NCI-H146 treated with DMSO at 0.1 percent for 48 hours (cell line): ENCODE measurements at regions not wholly inside any gene's neighbourhood (a gene's known extent, or its start where the extent isn't known, plus 50 kb on each side); places are given as distances from the start of the nearest gene placed in this dataset.

Experiments used
- DNase-seq: peaks from one replicate; lab custom pipeline; 2025; ENCODE audit not compliant: unreplicated experiment; lab: John Stamatoyannopoulos, UW

DNA sequence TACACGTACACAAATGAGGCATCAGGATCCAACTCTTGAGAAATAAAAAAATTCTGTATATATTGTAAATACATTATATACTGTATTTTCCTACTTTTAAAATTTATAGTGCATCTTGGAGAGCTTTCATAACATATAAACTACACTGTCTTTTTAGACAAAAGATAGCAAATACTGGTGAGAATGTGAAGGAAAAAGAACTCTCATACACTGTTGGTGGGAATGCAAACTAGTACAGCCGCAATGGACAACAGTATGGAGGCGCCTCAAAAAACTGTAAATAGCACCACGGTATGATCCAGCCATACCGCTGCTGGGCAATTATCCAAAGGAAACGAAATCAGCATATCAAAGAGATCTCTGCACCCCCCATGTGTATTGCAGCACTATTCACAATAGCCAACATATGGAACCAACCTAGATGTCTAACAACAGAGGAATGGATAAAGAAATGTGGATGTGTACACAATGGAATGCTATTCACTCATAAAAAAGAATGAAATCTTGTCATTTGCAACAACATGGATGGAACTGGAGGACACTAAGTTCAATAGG, 292.4 kb downstream of the EFNB2 start:
- DNase-seq = no peak

DNA sequence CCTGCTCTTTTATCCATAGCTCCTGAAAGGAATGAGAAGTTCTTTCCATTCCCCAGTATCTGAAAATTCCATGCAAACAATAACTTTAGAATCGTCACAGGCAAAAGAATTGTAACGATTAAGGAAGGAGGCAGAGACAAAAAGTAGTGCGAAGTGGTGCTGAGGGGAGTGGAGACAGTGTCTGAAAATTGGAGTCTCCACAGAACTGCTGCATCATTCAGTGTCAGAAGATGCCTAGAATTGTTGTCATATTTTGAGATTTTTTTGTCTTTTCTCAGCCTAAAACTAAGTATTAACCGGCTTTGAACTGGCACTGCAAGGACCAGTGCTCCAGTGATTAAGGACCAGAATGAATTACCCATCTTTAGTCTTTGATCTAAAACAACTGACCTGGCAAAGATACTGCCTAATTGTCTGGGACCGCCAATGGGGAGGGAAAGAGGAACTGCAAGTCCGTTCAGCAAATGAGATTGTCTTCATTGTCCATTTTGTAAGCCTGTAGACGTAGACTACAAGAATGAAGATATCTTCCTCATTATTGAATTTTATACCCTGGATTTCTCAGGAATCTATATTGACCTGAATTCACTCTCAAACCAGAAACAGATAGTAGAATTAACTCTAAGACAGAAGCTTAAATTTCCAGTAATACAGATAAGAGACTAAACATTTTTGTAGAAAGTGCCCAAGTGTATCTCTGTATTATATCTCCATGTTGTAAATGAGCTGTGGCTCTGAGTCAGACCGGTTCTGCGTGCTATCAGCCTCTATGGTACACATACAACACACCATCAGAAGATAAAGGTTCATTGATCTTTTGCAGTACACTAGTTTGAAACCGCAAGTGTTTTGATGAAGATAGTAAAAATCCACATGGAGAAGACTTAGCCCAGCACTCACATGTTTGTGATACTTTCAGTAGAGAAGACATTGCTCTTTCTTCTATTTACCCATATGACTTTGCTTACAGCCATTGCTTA, 293.2 kb downstream of the EFNB2 start:
- no peak for DNase-seq

DNA sequence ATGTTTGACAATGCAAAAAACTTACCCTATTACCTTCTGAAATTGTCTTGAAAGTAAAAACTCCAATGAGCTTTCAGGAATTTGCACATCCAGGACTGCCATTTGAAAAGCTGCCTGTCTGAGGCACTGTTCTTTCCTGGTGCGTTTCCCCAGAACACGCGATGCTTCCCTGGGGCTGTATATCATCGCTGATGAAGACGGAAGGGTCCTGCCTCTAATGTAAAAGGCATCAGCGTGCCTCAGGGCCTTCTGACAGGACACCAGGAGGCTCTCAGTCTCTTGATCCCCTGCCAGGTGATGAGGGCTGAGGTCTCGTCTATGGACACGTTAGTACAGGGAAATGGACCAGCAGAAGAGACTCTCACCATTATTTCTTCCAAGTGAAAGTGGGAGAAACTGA, 296.8 kb downstream of the EFNB2 start:
- no peak for DNase-seq

DNA sequence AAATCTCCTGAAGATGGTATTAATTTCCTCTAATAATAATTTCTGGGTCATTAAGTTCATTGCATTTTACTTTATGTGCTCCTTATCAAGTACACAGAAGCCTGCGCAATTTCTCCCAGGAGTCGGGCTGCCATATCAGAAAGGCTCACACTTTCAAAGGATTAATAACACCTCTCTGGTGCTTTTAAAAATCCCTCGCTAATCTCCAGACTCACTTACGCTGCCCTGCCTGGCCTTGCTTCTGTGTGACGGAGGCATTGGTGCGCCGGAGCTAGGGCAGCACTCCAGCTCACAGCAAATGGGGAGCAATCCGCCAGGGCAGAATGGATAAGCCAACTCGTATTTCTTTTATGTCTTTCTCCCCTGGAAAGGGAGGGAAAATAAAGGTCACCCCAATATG, 300.8 kb downstream of the EFNB2 start:
- no peak for DNase-seq

DNA sequence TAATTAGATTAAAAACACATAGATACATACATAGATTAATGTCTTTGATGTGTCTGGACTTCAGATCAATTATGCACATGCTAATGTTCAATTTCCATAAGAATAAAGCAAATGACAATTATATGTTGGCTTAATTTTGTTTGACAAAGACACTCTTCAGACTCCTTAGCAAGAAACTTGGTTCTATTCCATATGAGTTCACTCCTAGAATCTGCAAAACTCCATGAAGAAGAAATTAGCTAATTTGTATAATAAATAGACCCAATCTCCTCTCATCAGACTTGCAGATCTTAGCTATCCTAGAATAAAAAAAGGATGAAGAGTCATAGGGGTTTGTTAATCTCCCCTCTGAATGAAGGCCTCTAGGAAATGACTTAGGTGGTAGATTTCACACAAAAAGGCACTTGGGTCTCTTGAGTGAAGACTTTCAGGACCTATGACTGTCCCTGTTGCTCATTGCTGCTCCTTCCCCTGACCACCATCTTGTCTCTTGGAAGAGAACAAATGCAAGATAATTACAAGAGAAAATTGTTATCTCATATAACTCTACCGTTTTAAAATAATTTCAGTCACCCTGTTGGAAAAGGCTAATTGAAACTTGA, 302.2 kb downstream of the EFNB2 start:
- DNase-seq = no peak

DNA sequence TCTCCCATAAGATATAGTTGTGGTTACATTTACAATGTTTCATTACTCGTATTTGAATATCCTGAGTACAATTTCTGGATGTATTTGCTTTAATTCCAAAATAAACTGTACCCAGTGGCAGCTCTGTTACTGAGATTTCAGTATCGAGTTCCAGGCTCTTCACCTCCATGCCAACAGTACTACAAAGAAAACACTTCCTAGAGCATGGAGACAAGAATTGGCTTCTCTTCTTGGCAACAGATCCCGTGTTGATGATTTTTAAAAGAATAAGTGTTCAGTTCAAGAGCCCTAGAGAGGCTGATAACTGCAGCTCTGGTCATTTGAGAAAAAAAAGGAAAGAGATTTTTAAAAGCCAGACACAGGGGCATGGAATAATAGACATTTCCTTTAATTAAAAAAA, 302.8 kb downstream of the EFNB2 start:
- DNase-seq = no peak

DNA sequence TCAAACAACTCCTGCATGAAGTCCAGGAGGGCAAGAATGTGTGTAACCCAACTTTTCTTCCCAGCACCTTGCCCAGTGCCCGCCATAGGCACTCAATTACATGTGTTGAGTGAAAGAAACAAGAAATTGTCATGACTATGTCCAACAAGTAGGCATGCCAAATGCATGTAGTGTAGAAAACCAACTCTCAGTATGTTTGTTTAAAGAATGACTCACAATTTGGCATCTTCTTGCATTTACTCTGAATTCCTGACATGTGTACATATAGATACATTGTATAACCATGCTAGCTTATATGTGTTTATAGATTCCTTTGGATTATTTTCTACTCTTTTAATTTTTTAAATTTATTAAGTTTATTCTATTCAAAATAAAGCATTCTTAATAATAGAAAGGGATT, 305.0 kb downstream of the EFNB2 start:
- no peak for DNase-seq

DNA sequence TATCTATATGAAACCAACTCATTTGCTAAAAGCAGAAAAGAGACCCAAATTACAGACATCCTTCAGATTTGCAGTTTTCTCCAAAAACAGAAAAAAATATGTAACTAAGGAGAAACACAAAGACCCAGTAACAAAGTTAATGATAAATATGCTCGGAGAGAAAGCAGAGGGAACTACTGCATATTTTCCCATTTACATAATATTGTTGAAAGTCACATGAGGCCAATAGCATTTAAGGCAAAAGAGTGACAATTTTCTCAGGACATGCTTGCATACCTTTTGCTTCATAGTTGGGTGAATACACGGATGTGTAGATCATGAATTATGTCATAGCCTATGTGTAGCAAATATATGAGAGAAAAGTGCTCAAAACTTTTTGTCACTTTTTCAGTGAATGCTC, 310.3 kb downstream of the EFNB2 start:
- no peak for DNase-seq

DNA sequence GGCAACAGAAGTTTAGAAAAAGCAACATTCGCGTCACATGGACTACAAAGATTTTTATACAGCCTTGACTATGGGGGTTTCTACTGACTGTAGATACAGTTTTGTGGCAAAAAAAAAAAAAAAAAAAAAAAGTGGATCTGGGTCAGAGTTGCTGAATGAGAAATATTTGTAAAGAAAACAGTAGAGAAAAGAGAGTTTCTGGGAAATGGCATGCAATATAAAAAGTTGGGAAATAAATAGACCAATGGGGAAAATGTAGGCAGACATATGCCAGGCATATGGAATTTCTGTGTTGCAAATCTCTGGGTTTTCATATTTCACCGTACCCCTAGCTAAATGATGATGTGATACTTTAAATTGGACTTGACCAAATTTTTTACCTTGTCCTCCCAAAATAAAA, 315.3 kb downstream of the EFNB2 start:
- no peak for DNase-seq

DNA sequence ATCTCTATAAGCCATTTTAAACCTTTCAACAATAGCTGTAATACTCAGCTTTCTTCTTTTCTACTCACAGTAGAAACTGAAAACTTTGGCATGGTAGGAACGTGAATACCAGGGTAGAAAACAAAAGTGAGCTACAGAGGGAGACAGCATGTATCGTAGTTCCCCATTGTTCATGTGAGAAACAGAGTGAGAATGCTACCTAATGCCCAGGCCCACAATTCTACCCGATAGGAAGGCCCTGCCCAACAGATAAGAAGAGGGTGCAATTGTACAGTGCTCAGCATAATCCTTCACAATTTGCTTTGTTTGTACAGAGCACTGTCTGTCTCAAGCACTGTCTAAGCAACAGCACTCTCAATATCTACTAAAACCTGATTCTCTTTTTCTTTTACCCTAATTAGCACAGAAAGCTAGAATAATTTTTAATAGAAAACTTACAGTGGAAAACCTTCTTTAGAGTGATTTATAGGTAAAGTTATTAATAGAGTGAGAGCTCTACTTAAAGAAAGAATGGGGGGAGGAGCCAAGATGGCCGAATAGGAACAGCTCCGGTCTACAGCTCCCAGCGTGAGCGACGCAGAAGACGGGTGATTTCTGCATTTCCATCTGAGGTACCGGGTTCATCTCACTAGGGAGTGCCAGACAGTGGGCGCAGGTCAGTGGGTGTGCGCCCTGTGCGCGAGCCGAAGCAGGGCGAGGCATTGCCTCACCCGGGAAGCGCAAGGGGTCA, 322.3 kb downstream of the EFNB2 start:
- DNase-seq = no peak

DNA sequence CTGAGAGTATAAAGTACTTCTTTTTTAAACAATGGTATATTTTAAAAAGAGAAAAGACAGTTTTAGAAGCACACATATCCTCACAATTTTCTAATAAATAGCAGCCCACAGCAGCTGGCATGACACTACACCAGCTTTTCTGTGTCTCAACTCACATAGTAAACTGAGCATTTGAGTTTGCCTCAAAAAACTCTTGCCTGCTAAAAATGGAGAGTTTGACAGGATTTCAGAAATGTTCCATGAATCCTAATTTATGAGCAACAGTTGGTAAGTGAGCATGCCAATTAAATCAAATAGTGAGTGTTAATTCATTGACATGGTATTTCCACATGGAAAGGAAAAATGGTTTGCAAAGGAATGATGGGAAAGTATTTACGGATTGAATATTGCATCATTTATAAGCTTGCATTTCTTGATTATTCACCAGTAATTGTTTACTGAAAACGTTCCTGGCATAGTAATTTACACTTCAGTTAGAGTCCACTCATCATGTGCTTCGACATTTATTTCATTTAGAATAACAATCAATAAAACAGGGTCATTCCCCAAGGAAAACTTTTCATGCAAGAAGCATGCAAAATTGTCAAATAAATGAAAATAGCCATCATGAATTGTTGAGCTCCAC, 323.0 kb downstream of the EFNB2 start:
- no peak for DNase-seq

DNA sequence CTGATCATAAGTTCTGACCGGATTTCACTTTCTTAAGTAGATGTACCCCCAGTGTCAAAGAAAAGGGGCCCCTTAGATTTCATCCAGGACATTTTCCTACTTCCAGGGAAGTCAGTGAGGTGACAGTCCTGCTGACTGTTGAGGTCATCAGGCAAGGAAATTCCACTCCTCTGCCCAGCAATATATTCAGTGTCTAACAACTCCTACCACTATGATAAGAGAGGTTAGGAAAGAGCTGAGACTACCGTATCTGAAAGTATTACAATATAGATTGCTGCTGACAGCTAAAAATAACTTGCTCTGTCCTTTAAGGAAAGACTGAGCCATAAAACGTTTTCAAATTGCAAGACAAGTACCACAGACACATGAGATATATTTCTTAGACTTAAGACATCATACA, 325.1 kb downstream of the EFNB2 start:
- DNase-seq = no peak

DNA sequence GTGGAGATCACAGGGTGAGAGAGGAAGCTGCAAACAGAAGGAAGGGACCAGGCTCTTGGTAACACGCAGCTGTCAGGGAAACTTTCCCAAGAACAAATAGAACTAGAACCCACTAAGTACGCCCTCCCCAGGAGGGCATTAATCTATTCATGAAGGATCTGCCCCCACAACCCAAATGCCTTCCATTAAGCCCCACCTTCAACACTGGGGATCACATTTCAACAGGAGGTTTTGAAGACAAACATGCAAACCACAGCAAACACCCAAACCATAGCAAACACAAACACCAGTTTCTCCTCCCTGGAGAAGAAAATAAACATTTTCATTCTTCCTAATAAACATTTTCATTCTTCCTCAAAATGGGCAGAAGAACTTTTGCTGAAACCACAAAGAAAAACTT, 329.6 kb downstream of the EFNB2 start:
- no peak for DNase-seq

DNA sequence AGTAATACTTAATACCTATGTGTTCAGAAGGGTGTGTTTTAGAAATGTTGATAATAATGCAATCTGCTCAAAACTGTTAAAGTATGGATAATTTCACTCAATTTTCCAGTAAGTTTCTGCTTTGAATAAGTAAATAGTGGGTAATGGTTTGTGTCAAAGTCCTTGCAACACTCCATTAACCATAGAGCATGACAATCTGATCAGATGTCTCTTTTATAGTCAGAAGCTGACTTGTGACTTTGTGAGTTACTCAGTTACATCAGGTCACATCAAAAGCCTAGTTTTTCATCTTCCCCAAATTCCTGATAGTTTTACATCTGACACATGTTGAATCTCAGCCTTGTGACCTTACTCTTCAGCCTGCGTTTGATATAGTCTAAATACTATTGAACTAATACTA, 338.0 kb downstream of the EFNB2 start:
- DNase-seq = no peak

DNA sequence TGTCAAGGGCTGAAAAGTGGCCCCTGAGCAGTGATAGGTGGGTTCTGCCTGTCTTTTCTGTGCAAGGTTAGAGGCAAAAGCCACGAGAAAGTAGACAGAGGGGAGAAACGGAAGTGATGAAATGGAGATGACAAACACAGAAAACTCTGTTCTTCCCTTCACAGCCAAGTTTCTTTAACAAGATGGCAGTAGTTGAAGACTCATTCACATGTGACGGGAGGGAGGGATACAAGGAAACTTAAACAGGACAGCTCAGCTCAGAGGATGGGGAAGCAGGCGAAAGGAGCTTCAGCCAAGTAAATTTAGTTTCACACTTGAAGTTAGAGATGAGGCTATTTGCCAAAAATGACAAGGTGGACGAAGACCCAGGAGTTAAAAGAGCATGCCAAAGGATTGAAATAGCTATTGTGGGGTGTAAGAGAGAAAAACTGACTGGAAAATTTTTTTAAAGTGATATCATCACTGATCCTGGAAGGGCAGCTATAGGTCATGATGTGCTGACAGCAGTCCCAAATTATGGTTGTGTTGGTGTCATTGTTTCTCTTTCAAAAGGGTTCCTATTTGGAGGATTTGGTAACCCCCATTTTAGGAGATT, 347.9 kb downstream of the EFNB2 start:
- DNase-seq = no peak

DNA sequence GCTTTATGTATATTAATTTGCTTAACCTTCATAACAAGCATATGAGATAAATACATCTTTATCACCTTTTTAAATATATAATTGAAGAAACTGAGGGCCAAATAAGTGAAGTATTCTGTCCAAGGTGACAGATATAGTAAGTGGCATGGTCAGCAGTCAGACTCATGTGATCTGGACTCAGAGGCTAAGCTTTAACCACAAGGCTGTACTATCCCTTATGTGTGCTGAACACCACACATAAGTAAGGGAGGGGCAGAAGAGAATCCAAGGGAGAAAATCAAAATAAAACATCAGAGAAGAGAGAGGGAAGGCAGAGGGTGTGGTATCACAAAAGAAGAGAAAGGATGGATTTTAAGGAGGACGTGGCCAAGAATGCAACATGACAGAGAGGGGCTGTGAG, 348.4 kb downstream of the EFNB2 start:
- DNase-seq = no peak

DNA sequence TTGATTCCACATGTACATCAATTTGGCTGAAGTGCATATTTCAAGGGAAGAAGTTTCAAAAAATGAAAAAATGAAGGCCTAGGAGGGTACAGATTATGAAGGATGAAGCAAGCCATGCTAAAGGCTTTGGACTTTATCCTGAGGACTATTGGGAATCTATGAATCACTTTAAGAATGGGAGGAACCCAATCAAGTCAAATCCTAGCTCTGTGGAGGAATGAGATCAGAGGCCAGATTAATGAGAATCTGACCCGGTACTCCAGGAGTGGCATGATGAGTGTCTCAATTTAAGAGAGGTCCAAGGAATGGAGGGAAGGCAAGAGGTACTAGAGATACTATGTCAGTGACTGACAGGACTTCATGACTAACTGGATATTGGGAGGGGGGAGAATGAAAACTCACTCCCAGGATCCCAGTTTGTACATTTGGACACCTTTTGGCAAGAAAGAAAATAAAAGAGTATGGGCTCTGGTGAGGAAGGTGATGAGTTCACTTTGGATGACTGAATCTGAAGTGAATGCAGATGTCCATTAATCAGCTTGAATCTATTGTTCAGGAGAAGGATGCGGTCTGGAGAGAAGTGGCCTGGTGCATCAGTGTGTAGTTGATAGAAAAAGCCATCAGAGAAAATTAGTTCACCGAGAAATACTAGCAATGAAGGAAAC, 349.0 kb downstream of the EFNB2 start:
- no peak for DNase-seq

DNA sequence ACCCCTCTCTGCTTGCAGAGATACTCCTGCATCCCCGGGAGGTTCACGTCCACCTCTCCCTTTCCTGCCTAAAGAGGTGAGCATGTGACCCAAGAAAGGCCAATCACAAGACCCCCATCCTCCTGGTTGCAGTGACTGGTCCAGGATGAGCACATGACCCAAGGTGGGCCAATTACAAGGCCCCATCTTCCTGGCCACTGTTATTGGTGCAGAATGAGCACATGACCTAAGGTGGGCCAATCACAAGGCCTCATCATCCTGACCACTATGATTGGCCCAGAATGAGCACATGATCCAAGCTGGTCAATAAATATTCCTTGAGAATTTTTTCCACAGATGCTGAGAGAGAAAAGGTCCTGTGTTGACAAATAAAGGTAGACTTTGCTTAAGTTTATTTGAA, 350.7 kb downstream of the EFNB2 start:
- DNase-seq = no peak

DNA sequence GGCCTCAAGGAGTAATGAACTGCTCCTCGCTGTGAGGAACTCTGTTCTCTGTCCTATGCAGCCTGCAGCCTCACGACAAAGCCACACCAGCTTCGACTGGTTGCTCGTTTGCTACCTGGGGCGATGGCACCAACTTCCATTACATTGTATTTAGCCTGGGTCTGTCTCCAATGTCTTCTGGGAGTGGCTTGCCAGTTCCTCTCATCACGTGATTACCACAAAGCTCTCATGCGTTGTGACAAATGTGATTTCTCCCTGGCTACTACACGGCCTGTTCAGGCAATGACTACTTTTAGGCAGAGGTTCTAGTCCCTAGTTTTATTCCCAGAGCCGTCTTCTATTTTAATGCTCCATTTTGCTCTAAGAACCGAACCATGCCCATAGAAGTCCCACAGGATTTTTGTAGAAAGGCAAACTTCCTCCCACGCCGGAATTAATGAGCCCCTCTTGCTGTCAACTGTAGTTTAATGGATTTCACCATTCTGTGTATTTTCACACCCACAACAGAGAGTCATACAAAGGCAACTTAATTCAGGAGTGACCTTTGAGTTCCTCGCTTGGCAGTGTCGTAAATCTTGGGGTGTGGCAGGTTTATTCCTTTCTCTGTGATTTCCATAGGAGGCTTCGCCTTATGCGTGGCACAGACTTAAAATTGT, 351.9 kb downstream of the EFNB2 start:
- no peak for DNase-seq

DNA sequence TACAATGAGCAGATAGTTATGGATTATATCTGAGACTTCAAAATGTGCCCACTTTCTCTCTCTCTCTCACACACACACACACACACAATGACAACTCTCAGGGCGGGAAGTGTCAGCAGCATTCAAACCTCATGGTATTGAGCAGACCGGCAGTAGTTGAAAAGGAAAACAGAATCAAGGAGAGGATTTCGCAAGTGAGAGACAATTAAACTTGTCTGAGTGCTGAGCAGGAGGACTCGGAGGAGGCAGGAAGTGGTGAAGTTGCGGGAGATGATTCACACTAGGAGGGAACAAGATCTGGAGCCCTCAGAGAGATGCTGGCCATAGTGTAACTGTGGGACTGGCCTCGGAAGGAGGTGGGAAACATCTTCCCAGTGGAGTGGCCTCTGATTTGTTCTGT, 353.1 kb downstream of the EFNB2 start:
- DNase-seq = no peak
